ENCODE measurements at regions not wholly inside any gene's neighbourhood (a gene's known extent, or its start where the extent isn't known, plus 50 kb on each side); places are given as distances from the start of the nearest gene placed in this dataset.

DNA sequence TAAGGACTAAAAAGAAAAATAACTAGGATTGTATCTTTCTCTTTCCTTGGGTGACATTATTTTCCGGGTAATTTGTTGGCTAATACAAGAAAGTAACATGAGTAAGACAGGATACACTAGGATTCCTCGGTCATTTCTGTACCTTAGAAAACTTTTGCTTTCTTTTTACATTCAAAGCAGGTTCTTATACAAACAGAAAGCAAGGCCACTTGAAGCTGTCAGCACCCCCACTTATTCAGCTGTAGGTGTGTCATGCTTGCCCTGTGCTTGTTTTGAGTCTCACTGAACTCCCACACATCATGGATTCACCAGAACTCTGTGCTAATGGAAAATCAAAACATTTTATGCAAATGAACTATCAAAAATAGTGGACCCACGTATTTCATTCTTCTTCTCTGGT lies 266.8 kb upstream of the CLEC14A start:
- no peaks in the 10 kb centered on the region for H3K36me3 ChIP-seq (ENCODE audit: control insufficient read depth, insufficient read depth, low read length)
- no peaks in the 10 kb centered on the region for H3K79me2 ChIP-seq (ENCODE audit: control insufficient read depth, insufficient read depth, low read length)
- intact Hi-C loops (cut with micrococcal nuclease): no loop called here
- no peak overlapping the region for H3K4me2 ChIP-seq (ENCODE audit: insufficient read depth, low read length)
- DNase-seq (ENCODE audit: extremely low read depth in 1 of 4, low spot score in 3 of 4) (no peak), FAIRE-seq (no peak), ATAC-seq (no peak)
- H3K9me3 ChIP-seq (replicated peaks; ENCODE audit: control insufficient read depth, insufficient read depth, low read depth, low read length): no peaks in the 10 kb centered on the region
- no peak overlapping the region for H3K4me3 ChIP-seq
- POLR2A ChIA-PET: no interaction called here
- no peak overlapping the region for H2AFZ ChIP-seq (ENCODE audit: low read depth, low read length)
- no peak overlapping the region for H3K9ac ChIP-seq (ENCODE audit: insufficient read depth in 1 of 2, low read depth in 2 of 2, low read length in 2 of 2)
- H3K4me1 ChIP-seq (replicated peaks in 1 of 2; ENCODE audit: control insufficient read depth in 2 of 2, insufficient read depth in 2 of 2, low read length in 2 of 2): no peaks in the 10 kb centered on the region
- CTCF ChIA-PET (ENCODE audit: low intra/inter-chr PET ratio): no interaction called here
- TF ChIP-seq, protein P1, sequence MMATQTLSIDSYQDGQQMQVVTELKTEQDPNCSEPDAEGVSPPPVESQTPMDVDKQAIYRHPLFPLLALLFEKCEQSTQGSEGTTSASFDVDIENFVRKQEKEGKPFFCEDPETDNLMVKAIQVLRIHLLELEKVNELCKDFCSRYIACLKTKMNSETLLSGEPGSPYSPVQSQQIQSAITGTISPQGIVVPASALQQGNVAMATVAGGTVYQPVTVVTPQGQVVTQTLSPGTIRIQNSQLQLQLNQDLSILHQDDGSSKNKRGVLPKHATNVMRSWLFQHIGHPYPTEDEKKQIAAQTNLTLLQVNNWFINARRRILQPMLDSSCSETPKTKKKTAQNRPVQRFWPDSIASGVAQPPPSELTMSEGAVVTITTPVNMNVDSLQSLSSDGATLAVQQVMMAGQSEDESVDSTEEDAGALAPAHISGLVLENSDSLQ (IDR thresholded peaks at IDR 0.05): no peak
- TF ChIP-seq PURB (CRISPR knock-in tag; IDR thresholded peaks at IDR 0.05; ENCODE audit: low read depth) (no peak), HDAC8 (tag; IDR thresholded peaks at IDR 0.05) (no peak), HNRNPUL1 (IDR thresholded peaks at IDR 0.05; ENCODE audit: low read length) (no peak), L3MBTL2 (IDR thresholded peaks at IDR 0.05) (no peak), ZKSCAN3 (CRISPR knock-in tag; IDR thresholded peaks at IDR 0.05) (no peak), SLC30A9 (CRISPR knock-in tag; IDR thresholded peaks at IDR 0.05) (no peak), NFIC (IDR thresholded peaks at IDR 0.05) (no peak), NFIX (CRISPR knock-in tag; IDR thresholded peaks at IDR 0.05; ENCODE audit: low read depth) (no peak)
- TF ChIP-seq, protein P2, sequence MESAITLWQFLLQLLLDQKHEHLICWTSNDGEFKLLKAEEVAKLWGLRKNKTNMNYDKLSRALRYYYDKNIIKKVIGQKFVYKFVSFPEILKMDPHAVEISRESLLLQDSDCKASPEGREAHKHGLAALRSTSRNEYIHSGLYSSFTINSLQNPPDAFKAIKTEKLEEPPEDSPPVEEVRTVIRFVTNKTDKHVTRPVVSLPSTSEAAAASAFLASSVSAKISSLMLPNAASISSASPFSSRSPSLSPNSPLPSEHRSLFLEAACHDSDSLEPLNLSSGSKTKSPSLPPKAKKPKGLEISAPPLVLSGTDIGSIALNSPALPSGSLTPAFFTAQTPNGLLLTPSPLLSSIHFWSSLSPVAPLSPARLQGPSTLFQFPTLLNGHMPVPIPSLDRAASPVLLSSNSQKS (CRISPR knock-in tag; IDR thresholded peaks at IDR 0.05): no peak
- TF ChIP-seq, protein P3, sequence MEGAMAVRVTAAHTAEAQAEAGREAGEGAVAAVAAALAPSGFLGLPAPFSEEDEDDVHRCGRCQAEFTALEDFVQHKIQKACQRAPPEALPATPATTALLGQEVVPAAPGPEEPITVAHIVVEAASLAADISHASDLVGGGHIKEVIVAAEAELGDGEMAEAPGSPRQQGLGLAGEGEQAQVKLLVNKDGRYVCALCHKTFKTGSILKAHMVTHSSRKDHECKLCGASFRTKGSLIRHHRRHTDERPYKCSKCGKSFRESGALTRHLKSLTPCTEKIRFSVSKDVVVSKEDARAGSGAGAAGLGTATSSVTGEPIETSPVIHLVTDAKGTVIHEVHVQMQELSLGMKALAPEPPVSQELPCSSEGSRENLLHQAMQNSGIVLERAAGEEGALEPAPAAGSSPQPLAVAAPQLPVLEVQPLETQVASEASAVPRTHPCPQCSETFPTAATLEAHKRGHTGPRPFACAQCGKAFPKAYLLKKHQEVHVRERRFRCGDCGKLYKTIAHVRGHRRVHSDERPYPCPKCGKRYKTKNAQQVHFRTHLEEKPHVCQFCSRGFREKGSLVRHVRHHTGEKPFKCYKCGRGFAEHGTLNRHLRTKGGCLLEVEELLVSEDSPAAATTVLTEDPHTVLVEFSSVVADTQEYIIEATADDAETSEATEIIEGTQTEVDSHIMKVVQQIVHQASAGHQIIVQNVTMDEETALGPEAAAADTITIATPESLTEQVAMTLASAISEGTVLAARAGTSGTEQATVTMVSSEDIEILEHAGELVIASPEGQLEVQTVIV (CRISPR knock-in tag; IDR thresholded peaks at IDR 0.05; ENCODE audit: borderline replicate concordance): no peak
- TF ChIP-seq, protein P4, sequence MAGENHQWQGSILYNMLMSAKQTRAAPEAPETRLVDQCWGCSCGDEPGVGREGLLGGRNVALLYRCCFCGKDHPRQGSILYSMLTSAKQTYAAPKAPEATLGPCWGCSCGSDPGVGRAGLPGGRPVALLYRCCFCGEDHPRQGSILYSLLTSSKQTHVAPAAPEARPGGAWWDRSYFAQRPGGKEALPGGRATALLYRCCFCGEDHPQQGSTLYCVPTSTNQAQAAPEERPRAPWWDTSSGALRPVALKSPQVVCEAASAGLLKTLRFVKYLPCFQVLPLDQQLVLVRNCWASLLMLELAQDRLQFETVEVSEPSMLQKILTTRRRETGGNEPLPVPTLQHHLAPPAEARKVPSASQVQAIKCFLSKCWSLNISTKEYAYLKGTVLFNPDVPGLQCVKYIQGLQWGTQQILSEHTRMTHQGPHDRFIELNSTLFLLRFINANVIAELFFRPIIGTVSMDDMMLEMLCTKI (IDR thresholded peaks at IDR 0.05; ENCODE audit: partially characterized antibody): no peak
- H3K9me1 ChIP-seq (ENCODE audit: control insufficient read depth, insufficient read depth, low read length): no peaks in the 10 kb centered on the region
- H3K27me3 ChIP-seq (ENCODE audit: control insufficient read depth in 2 of 2, insufficient read depth in 2 of 2, low read length in 2 of 2): no peaks in the 10 kb centered on the region
- in situ Hi-C loops (cut with MboI): no loop called here
- H4K20me1 ChIP-seq (replicated peaks; ENCODE audit: control insufficient read depth, insufficient read depth, low read length): no peaks in the 10 kb centered on the region
- no TSS peak for BruUV-seq (replicated peaks)
- H3K27ac ChIP-seq (ENCODE audit: extremely low read depth, low read depth, low read length): no peak overlapping the region
- WGBS (ENCODE audit: insufficient coverage, low coverage, missing lambda C conversion rate): 0% methylated on average over 3 of the region's 3 CpGs
